T-helper 22 cell (primary cell): ENCODE measurements at regions not wholly inside any gene's neighbourhood (a gene's known extent, or its start where the extent isn't known, plus 50 kb on each side); places are given as distances from the start of the nearest gene placed in this dataset.
A peak's percentile ranks its signal among the peaks of the same experiment; 100 is the strongest.
"Not testable (repeated sequence)": the region's sequence is repeated elsewhere in the genome, so short reads cannot be mapped to it uniquely, and the experiment has no call there.

Experiments used
- DNase-seq: peaks from one replicate; pipeline ENCODE4 v3.0.0-alpha.2; 2020; ENCODE audit warnings: low read depth

GRCh38 chrX:124181515-124181914 is 150.9 kb upstream of the TEX13D start:
- DNase-seq: not testable (repeated sequence)

GRCh38 chrX:124190440-124190839 is 142.0 kb upstream of the TEX13D start:
- no peak for DNase-seq

DNA sequence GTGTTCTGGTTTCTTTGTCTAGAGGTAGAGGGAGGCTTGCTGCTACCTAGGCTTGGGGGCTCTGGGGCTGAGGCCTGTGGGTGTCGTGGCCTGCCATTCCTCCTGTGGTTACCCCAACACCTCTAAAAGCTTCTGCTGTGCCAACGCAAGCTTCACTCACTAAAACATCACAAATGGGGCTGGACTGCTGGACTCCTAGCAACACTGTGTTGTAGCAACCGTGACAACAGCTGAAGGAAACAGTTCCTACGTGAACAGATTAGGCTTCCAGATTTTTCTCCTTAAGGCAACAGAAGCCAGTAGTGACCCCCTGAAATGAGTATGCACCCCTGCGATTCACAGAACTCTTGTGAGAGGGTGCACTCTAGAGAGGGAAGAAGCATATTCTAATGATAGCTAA is 138.3 kb upstream of the TEX13D start:
- no peak for DNase-seq

DNA sequence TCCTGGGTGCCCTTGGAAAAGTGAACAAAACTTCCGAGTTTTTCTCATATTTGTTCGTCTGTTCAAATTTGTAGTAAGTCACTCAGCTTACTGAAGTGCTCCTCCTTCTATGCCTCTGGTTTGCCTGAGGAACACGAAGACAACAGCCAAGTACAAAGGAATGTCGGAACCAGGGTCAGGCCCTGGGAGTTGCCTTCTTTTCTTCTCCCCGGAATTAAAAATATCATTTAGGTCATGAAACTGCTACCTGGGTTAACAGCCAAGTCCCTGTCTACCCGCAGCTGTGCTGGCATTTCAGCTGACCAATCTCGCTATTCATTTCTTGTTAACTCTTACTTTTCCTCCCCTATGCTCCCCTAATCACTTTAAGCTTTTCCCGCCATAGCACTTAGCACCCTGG is 137.6 kb upstream of the TEX13D start:
- no peak for DNase-seq

DNA sequence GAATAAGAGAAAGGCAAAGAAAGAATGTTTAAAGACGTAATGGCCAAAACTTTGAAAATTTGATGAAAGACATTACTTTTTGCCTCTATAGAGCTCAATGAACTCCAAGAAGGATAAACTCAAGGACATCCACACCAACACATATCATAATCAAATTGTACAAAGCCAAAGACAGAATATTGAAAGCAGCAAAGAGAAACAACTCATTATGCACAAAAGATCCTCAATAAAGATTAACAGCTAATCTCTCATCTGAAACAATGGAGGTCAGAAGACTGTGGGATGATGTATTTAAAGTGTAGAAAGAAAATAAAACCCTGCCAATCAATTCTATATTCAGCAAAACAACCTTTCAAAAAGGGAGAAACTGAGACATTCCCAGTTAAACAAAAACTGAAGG is 129.1 kb upstream of the TEX13D start:
- no peak for DNase-seq

- DNase-seq: no peak
Measured at GRCh38 chrX:124208660-124209059, 123.8 kb upstream of the TEX13D start.

- DNase-seq: no peak
Measured at GRCh38 chrX:124209792-124210576, 122.5 kb upstream of the TEX13D start.

DNA sequence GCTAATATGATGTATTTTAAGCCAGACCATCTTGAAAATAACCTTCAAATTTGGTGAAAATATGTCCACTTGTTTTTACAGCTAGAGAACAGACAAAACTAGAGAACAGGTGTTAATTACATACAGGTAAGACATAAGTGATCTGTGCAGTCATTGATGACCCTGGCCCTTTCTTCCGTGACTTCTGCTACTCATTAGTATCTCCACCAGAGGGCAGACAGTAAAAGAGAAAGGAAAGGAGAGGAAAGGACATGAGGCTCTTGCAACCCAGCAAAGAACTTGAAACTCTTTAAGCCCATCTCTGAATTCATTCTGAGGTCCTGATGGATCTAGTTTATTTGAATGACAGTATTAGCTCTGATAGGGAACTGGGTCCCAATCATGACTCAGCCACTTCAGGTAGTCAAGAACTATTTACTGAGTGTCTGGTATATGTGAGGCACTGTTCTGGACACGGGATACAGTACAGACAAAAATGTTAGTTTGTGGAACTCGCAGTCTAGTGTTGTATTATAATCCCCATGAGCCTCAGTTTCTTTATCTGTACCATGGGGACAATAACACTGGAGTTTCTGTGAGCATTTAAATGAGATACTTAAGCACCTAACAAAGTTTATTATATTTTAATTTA is 121.0 kb upstream of the TEX13D start:
- no peak for DNase-seq

GRCh38 chrX:124212622-124213021 is 119.8 kb upstream of the TEX13D start:
- DNase-seq: peak; percentile 14

DNA sequence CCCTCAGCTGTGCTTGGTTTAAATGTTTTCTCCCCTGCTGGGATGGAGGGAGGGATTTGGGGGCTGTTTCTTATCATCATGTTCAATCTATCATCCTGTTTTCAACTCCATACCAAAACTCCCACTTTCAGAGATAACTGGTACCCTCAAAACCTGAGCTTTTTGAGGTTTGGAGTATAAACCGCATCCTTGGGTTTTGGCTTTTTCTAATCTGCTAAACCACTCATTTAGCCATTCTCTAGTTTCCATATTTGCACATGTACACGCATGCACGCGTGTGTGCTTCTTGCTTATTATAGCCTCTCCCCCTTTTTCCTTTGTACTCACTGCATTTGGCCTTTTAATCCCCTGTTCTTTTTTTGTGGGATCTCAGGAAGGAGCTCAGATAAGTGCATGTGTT is 116.7 kb upstream of the TEX13D start:
- no peak for DNase-seq

- no peak for DNase-seq
Measured at GRCh38 chrX:124216396-124217115, 115.9 kb upstream of the TEX13D start.

DNA sequence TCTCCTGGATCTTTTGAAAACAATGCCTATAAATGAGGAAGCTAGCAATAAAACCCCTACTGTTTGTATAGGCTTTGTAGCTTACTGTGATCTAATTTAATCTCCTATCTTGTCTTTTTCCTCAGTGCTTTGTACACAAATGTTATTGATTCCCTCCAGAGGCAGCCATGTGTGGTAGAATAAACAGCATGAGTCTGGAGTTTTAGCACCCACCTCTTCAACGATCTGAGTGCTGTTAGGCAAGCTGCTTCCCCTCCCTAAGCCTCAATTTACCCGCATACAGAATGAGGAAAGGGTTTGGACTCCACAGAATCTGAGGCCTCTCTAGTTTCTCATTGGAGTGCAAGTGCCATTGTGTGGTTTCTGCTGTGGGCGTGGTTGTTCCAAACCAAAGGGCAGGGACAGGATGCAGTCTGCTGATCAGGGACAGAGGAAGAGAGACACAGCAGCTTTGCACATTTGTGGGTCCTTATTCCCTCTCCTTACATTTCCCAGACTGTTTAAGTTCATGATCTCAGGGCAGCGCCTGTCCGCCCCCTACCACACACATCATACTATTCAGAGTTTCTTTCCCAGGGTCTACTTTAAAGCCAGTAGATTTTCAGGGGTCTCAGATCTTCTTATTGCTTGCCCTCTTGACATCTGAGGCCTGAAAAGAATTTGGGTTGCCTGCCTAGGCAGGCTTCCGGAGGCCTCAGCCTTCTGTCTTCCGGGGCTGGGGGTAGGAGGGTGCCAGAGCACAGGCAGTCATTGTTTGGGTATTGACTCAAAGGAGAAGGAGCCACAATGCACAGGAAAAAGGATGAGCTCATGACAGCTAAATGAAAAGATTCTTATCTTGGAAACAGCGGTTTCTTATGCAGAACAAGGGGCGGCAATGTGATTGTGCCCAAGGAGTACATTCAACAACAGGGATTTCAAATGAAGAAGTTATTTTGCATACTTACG is 114.9 kb upstream of the TEX13D start:
- peak; percentile 60 for DNase-seq

- DNase-seq: no peak
Measured at GRCh38 chrX:124223524-124223923, 108.9 kb upstream of the TEX13D start.

- no peak for DNase-seq
Measured at GRCh38 chrX:124224528-124224927, 107.9 kb upstream of the TEX13D start.

- no peak for DNase-seq
Measured at GRCh38 chrX:124226129-124226528, 106.3 kb upstream of the TEX13D start.

GRCh38 chrX:124228849-124229248 is 103.6 kb upstream of the TEX13D start:
- no peak for DNase-seq

- no peak for DNase-seq
Measured at GRCh38 chrX:124229374-124229773, 103.1 kb upstream of the TEX13D start.

GRCh38 chrX:124230655-124231450 is 101.6 kb upstream of the TEX13D start:
- no peak for DNase-seq

DNA sequence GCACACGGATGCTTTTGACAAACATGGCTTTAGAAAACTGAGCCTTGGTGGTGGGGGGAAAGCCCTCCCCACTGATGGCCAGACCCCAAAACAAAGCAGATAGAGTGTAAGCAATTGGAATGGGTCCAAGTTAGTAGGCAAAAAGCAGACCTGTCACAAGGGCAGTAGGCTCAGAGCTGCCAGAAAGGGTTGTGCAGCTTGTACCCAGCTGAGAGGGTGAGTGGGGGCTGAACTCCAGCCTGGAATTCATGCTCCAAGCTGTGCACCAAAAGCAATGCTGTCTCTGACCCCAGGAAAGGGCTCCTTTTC is 101.1 kb upstream of the TEX13D start:
- DNase-seq: no peak

GRCh38 chrX:124232523-124233201 is 99.8 kb upstream of the TEX13D start:
- no peak for DNase-seq

GRCh38 chrX:124234348-124234747 is 98.1 kb upstream of the TEX13D start:
- DNase-seq: no peak
